ENCODE measurements at regions not wholly inside any gene's neighbourhood (a gene's known extent, or its start where the extent isn't known, plus 50 kb on each side); places are given as distances from the start of the nearest gene placed in this dataset.

GRCh38 chr12:84653482-84653881 is 259.1 kb downstream of the SLC6A15 start:
- no peaks in the 10 kb centered on the region for H3K27me3 Mint-ChIP-seq (ENCODE audit: low read depth)
- H3K36me3 Mint-ChIP-seq (ENCODE audit: low read depth), result no peaks in the 10 kb centered on the region
- peaks cover 18% of the 10 kb centered on the region for H3K4me1 Mint-ChIP-seq
- H3K9me3 Mint-ChIP-seq, result no peaks in the 10 kb centered on the region
- no peak overlapping the region for H3K27ac Mint-ChIP-seq
- no peak for TF ChIP-seq CTCF (IDR thresholded peaks at IDR 0.05; ENCODE audit: unreplicated experiment in 3 of 3)
- H3K4me3 Mint-ChIP-seq, result no peak overlapping the region

- no peaks in the 10 kb centered on the region for H3K9me3 Mint-ChIP-seq
- H3K27ac Mint-ChIP-seq, result peak overlapping the region; percentile 50 to 71 (median 52)
- TF ChIP-seq CTCF (IDR thresholded peaks at IDR 0.05; ENCODE audit: unreplicated experiment in 3 of 3), result no peak
- no peaks in the 10 kb centered on the region for H3K27me3 Mint-ChIP-seq (ENCODE audit: low read depth)
- peaks cover 5% of the 10 kb centered on the region for H3K4me1 Mint-ChIP-seq
- no peak overlapping the region for H3K4me3 Mint-ChIP-seq
- H3K36me3 Mint-ChIP-seq (ENCODE audit: low read depth), result no peaks in the 10 kb centered on the region
Measured at GRCh38 chr12:84648425-84648824, 264.2 kb downstream of the SLC6A15 start.

GRCh38 chr12:84644908-84645307 is 267.7 kb downstream of the SLC6A15 start:
- Mint-ChIP-seq H3K27ac (peak overlapping the region in 2 of 3 experiments; percentile 53 to 63), H3K27me3 (ENCODE audit: low read depth) (no peaks in the 10 kb centered on the region), H3K36me3 (ENCODE audit: low read depth) (no peaks in the 10 kb centered on the region), H3K4me3 (no peak overlapping the region), H3K9me3 (no peaks in the 10 kb centered on the region), H3K4me1 (peaks cover 13% of the 10 kb centered on the region)
- no peak for TF ChIP-seq CTCF (IDR thresholded peaks at IDR 0.05; ENCODE audit: unreplicated experiment in 3 of 3)

GRCh38 chr12:84643993-84644392 is 268.6 kb downstream of the SLC6A15 start:
- Mint-ChIP-seq H3K9me3 (no peaks in the 10 kb centered on the region), H3K27me3 (ENCODE audit: low read depth) (no peaks in the 10 kb centered on the region), H3K4me3 (no peak overlapping the region), H3K36me3 (ENCODE audit: low read depth) (no peaks in the 10 kb centered on the region), H3K27ac (no peak overlapping the region), H3K4me1 (peaks cover 13% of the 10 kb centered on the region)
- no peak for TF ChIP-seq CTCF (IDR thresholded peaks at IDR 0.05; ENCODE audit: unreplicated experiment in 3 of 3)

GRCh38 chr12:84641940-84642545 is 270.6 kb downstream of the SLC6A15 start:
- TF ChIP-seq CTCF (IDR thresholded peaks at IDR 0.05; ENCODE audit: unreplicated experiment in 3 of 3), result no peak
- Mint-ChIP-seq H3K9me3 (no peaks in the 10 kb centered on the region), H3K27me3 (ENCODE audit: low read depth) (no peaks in the 10 kb centered on the region), H3K4me1 (peaks cover 8% of the 10 kb centered on the region), H3K27ac (peak overlapping the region in 2 of 3 experiments; percentile 2 to 3), H3K36me3 (ENCODE audit: low read depth) (no peaks in the 10 kb centered on the region), H3K4me3 (no peak overlapping the region)

GRCh38 chr12:84638811-84639368 is 273.7 kb downstream of the SLC6A15 start:
- TF ChIP-seq CTCF (IDR thresholded peaks at IDR 0.05; ENCODE audit: unreplicated experiment in 3 of 3), result no peak
- Mint-ChIP-seq H3K4me1 (peaks cover 8% of the 10 kb centered on the region), H3K27ac (no peak overlapping the region), H3K36me3 (ENCODE audit: low read depth) (no peaks in the 10 kb centered on the region), H3K9me3 (no peaks in the 10 kb centered on the region), H3K4me3 (no peak overlapping the region), H3K27me3 (ENCODE audit: low read depth) (no peaks in the 10 kb centered on the region)
